ENCODE measurements at regions not wholly inside any gene's neighbourhood (a gene's known extent, or its start where the extent isn't known, plus 50 kb on each side); places are given as distances from the start of the nearest gene placed in this dataset.

DNA sequence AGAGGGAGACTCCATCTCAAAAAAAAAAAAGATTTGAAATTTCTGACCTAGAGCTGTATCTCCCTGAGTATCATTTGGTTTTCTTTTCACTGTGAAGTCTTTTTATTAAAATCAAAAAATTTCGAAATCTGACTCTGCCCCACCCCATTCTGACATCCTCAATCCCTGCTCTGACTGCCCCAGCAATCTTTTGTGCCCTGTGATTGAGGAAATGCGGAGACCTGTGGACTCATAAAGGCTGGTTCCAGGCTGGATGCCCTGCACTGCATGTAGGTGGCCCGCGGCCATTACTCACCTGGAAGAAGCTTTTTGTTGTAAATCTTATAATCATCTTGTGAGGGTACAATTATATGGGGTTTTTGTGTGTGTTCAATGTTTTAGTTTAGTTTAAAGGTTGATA lies 147.3 kb upstream of the SEMA6D start:
- H3K4me3 ChIP-seq (replicated peaks; ENCODE audit: low read depth, low read length) = no peak overlapping the region

GRCh38 chr15:47570451-47570850 lies 146.9 kb upstream of the SEMA6D start:
- H3K4me3 ChIP-seq (replicated peaks; ENCODE audit: low read depth, low read length) = no peak overlapping the region
- DNase-seq (ENCODE audit: extremely low read depth, low read depth) = no peak
- TF ChIP-seq CTCF (IDR thresholded peaks at IDR 0.05; ENCODE audit: low read depth, low read length, missing control alignments) = no peak

More for the DNA sequence above, 147.3 kb upstream of the SEMA6D start:
- TF ChIP-seq CTCF (IDR thresholded peaks at IDR 0.05; ENCODE audit: low read depth, low read length, missing control alignments) = no peak
- no peak for DNase-seq (ENCODE audit: extremely low read depth, low read depth)

GRCh38 chr15:47570881-47571640 lies 146.2 kb upstream of the SEMA6D start:
- no peak for TF ChIP-seq CTCF (IDR thresholded peaks at IDR 0.05; ENCODE audit: low read depth, low read length, missing control alignments)
- no peak for DNase-seq (ENCODE audit: extremely low read depth, low read depth)
- H3K4me3 ChIP-seq (replicated peaks; ENCODE audit: low read depth, low read length) = no peak overlapping the region

DNA sequence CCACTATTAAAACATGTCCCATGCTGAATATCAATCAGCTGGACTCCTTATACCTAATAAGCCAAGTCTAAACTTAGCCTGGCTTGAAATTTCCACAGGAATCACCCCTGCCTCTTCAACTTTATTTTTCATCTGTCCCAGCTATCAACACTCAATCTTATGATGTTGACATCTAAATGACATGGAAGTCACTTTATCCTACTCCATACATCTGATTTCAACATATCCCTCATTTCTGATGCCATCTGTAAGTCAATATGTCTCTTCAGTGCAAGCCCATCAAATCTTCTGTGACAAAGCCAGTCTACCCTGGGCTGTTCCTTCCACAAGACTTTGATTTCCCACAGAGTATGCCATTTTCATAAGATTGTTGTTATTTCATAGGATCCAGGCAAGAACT lies 143.6 kb upstream of the SEMA6D start:
- no peak for DNase-seq (ENCODE audit: extremely low read depth, low read depth)
- TF ChIP-seq CTCF (IDR thresholded peaks at IDR 0.05; ENCODE audit: low read depth, low read length, missing control alignments) = no peak
- H3K4me3 ChIP-seq (replicated peaks; ENCODE audit: low read depth, low read length) = no peak overlapping the region

DNA sequence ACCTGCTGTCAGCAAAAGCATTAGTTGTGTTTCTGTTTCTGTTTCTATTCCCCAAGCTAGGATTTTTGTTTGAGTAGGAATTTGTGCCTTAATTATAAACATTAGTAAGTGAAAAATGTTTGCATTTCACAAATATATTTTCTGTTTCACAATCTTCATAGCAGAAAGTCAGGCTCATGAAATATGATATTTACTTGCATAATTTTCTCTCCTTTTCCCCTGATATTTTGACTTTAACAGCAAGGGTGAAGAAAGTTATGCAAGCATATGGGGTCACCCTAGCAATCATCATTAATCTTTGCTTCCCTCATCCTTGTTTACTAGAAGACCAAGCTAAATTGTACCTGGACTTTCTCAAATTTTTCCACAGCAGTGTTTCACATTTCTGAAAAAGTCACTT lies 140.3 kb upstream of the SEMA6D start:
- no peak for DNase-seq (ENCODE audit: extremely low read depth, low read depth)
- H3K4me3 ChIP-seq (replicated peaks; ENCODE audit: low read depth, low read length) = no peak overlapping the region
- TF ChIP-seq CTCF (IDR thresholded peaks at IDR 0.05; ENCODE audit: low read depth, low read length, missing control alignments) = no peak

- DNase-seq (ENCODE audit: extremely low read depth, low read depth) = no peak
- no peak overlapping the region for H3K4me3 ChIP-seq (replicated peaks; ENCODE audit: low read depth, low read length)
- no peak for TF ChIP-seq CTCF (IDR thresholded peaks at IDR 0.05; ENCODE audit: low read depth, low read length, missing control alignments)
Observed at GRCh38 chr15:47577461-47577860, 139.8 kb upstream of the SEMA6D start.

DNA sequence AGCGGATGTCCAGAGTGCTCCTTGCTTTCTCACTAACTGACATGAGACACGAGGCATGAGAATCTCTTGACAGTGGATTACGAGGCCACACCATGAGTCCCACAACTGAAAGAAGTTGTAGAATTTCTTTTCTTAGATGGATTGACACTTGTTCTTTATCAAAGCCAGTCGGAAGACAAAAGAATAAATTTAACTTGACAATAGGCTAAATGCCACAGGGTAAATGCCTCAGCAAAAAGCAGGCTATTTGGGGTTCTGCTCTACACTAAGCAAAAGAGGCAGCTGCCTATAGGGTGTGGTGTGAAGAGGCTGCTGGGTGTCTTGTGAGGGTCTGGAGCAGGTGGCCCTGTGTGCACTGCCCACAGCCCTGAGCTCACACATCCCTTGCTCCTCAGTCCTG lies 135.1 kb upstream of the SEMA6D start:
- DNase-seq (ENCODE audit: extremely low read depth, low read depth) = no peak
- H3K4me3 ChIP-seq (replicated peaks; ENCODE audit: low read depth, low read length) = no peak overlapping the region
- no peak for TF ChIP-seq CTCF (IDR thresholded peaks at IDR 0.05; ENCODE audit: low read depth, low read length, missing control alignments)
